ENCODE measurements at regions not wholly inside any gene's neighbourhood (a gene's known extent, or its start where the extent isn't known, plus 50 kb on each side); places are given as distances from the start of the nearest gene placed in this dataset.
"Not testable (repeated sequence)": the region's sequence is repeated elsewhere in the genome, so short reads cannot be mapped to it uniquely, and the experiment has no call there.

DNA sequence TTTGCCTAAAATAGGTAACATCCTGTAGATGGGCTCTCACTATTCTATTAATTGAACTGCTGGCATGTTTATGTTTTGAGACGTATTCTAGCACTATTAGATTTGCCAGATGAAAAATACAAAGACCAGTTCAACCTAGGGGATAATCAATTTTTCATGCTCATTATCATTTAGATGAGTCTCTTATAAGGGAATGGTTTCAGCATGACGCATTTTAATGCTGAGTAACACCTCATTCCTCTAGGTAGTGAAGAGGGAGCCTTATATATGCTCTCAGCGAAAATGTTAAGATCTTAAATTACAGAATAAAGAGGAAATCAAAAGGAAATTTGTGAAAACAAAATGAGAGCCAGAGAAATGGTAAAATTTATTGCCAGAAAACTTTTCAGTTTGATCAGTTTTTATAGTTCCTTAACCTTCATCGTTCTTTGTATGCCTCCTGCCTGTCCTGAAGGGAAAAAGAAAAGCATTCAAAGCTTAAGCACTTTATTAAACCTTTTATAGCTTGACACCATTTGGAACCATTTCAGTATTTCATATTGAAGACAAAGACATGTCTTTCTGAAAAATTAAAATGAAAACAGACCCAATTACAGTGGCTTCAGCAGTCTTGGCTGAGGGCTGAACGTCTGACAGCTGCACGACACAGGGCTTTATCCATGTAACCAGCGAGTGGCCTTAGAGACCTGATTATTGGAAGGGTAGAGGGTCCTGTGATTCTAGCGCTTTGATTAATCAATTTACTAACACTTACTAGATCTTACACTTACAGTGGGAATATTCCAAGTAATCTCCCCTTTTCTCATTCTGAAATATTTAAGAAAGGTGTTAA lies 112.8 kb downstream of the ADCYAP1 start:
- no peaks in the 10 kb centered on the region for H3K27me3 Mint-ChIP-seq (ENCODE audit: low read depth)
- H3K36me3 Mint-ChIP-seq (ENCODE audit: low read depth) = no peaks in the 10 kb centered on the region
- TF ChIP-seq, protein P1, sequence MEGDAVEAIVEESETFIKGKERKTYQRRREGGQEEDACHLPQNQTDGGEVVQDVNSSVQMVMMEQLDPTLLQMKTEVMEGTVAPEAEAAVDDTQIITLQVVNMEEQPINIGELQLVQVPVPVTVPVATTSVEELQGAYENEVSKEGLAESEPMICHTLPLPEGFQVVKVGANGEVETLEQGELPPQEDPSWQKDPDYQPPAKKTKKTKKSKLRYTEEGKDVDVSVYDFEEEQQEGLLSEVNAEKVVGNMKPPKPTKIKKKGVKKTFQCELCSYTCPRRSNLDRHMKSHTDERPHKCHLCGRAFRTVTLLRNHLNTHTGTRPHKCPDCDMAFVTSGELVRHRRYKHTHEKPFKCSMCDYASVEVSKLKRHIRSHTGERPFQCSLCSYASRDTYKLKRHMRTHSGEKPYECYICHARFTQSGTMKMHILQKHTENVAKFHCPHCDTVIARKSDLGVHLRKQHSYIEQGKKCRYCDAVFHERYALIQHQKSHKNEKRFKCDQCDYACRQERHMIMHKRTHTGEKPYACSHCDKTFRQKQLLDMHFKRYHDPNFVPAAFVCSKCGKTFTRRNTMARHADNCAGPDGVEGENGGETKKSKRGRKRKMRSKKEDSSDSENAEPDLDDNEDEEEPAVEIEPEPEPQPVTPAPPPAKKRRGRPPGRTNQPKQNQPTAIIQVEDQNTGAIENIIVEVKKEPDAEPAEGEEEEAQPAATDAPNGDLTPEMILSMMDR (IDR thresholded peaks at IDR 0.05; ENCODE audit: unreplicated experiment in 3 of 3) = no peak
- H3K4me1 Mint-ChIP-seq = peaks cover 66% of the 10 kb centered on the region
- H3K4me3 Mint-ChIP-seq = peak overlapping the region in 1 of 3 experiments; percentile 29
- no peaks in the 10 kb centered on the region for H3K9me3 Mint-ChIP-seq
- peak overlapping the region; percentile 68 to 92 (median 72) for H3K27ac Mint-ChIP-seq

DNA sequence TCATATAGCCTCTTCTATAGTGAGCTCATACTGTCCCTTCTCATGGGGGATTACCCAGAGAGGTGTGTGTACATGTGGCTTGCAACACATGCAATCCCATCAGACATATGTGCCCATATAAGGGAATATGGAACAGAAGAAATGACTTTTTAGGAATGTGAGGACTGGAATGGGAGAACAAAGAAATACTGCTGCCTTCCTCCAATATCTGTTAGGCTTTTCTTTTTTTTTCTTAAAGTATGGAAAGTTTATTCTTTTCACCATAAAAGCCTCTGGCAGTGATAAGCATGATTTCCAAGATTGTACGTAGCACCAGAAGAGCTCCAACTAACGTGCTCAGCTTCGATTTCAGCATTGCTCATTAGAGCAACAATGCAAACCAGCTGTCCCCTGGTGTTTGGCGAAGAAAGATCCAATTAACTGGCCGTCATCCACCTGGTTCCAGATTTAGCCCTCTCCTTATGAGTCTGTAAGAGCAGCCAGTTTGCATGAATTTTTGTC lies 113.6 kb downstream of the ADCYAP1 start:
- peaks cover 66% of the 10 kb centered on the region for H3K4me1 Mint-ChIP-seq
- TF ChIP-seq, protein P1 (IDR thresholded peaks at IDR 0.05; ENCODE audit: unreplicated experiment in 3 of 3) = no peak
- H3K4me3 Mint-ChIP-seq = no peak overlapping the region
- no peaks in the 10 kb centered on the region for H3K9me3 Mint-ChIP-seq
- no peaks in the 10 kb centered on the region for H3K27me3 Mint-ChIP-seq (ENCODE audit: low read depth)
- H3K27ac Mint-ChIP-seq = peak overlapping the region; percentile 68 to 92 (median 72)
- no peaks in the 10 kb centered on the region for H3K36me3 Mint-ChIP-seq (ENCODE audit: low read depth)

DNA sequence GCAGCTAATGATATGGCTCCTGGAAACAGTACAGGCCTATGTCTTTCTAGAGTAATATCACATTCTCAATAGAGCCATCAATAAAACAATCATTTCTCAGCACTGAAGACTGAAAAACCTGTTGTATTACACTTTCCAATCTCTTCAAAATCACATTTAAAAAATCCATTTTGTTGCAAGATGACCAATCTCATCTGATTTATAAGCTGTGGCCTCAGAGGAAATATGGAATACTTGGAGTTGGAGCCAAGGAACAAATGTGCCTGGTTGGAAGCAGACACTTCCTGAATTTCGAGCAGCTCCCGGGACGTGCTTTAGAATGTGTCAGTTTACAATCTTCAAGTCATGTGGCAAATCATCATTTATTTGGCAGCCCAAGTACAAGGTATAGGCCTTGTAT lies 114.5 kb downstream of the ADCYAP1 start:
- no peaks in the 10 kb centered on the region for H3K27me3 Mint-ChIP-seq (ENCODE audit: low read depth)
- H3K27ac Mint-ChIP-seq = peak overlapping the region in 2 of 3 experiments; percentile 27 to 72
- TF ChIP-seq, protein P1 (IDR thresholded peaks at IDR 0.05; ENCODE audit: unreplicated experiment in 3 of 3) = no peak
- no peak overlapping the region for H3K4me3 Mint-ChIP-seq
- peaks cover 59% of the 10 kb centered on the region for H3K4me1 Mint-ChIP-seq
- H3K36me3 Mint-ChIP-seq (ENCODE audit: low read depth) = no peaks in the 10 kb centered on the region
- no peaks in the 10 kb centered on the region for H3K9me3 Mint-ChIP-seq

DNA sequence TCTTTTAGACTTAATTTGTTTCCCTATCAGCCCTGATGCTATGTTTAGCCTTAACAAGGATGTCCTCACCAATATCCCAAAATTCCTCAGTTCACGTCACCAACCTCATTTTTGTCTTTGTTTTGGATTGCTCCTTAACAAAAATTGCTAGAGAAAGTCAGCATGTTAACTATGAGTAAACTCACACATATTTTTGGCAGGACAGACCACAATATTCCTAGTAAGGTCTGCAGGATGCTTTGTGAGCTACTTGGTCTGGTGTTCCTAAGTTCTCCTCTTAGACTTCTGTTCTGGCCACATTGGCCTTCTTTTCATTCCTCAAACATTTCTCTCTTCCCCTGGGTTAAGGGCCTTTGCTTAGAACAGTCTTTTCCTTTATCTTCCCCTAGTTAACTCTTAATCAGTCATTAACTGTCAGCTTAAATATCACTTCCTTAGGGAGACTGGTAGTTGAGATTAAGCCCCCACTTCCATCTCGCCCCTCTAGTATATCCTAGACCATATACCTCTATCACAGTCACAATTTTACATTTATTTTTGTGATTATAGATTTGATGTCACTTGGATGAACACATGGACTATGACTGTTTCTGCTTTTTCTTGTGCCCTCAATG lies 116.2 kb downstream of the ADCYAP1 start:
- Mint-ChIP-seq H3K4me3 (no peak overlapping the region), H3K9me3 (peaks cover under 1% of the 10 kb centered on the region), H3K36me3 (ENCODE audit: low read depth) (no peaks in the 10 kb centered on the region), H3K27ac (peak overlapping the region in 1 of 3 experiments; percentile 36), H3K4me1 (peaks cover 44% of the 10 kb centered on the region), H3K27me3 (ENCODE audit: low read depth) (no peaks in the 10 kb centered on the region)
- TF ChIP-seq, protein P1 (IDR thresholded peaks at IDR 0.05; ENCODE audit: unreplicated experiment in 3 of 3) = no peak

DNA sequence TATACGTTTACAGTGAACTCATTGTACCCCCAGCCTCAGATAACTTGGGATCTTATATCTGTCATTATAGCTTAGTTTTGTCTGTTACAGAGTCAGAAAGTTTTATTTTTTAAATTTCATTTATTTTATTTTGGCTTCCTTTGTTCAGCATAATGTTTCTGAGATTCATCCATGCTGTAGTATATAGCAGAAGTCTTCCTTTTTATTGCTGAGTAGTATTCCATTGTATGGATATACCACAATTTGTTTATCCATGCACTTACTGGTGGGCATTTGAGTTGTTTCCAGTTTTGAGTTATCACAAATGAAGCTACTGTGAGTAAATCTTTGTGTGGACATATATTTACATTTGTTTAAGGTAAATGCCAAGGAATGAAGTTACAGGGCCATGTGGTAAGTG lies 122.3 kb downstream of the ADCYAP1 start:
- Mint-ChIP-seq H3K27me3 (ENCODE audit: low read depth) (no peaks in the 10 kb centered on the region), H3K4me3 (no peak overlapping the region), H3K4me1 (no peaks in the 10 kb centered on the region), H3K27ac (no peak overlapping the region), H3K9me3 (peaks cover 23% of the 10 kb centered on the region), H3K36me3 (ENCODE audit: low read depth) (peaks cover under 1% of the 10 kb centered on the region)
- TF ChIP-seq, protein P1 (IDR thresholded peaks at IDR 0.05; ENCODE audit: unreplicated experiment in 3 of 3) = no peak

DNA sequence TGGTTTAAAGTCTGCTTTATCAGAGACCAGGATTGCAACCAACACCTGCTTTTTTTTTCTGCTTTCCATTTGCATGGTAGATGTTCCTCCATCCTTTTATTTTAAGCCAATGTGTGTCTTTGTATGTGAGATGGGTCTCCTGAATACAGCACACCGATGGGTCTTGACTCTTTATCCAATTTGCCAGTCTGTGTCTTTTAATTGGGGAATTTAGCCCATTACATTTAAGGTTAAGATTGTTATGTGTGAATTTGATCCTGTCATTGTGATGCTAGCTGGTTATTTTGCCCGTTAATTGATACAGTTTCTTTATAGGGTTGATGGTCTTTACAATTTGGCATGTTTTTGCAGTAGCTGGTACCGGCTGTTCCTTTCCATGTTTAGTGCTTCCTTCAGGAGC lies 128.4 kb downstream of the ADCYAP1 start:
- H3K4me3 Mint-ChIP-seq; H3K27me3 Mint-ChIP-seq (ENCODE audit: low read depth); H3K36me3 Mint-ChIP-seq (ENCODE audit: low read depth); H3K27ac Mint-ChIP-seq; H3K4me1 Mint-ChIP-seq: not testable (repeated sequence)
- H3K9me3 Mint-ChIP-seq = peaks cover 39% of the 10 kb centered on the region

Measured in nephron (organoid).